GM18907 (cell line): ENCODE measurements at regions not wholly inside any gene's neighbourhood (a gene's known extent, or its start where the extent isn't known, plus 50 kb on each side); places are given as distances from the start of the nearest gene placed in this dataset.
"Not testable (repeated sequence)": the region's sequence is repeated elsewhere in the genome, so short reads cannot be mapped to it uniquely, and the experiment has no call there.

Experiments used
- ATAC-seq: cut with Tn5 transposase; IDR thresholded peaks from one replicate; pipeline ENCODE4 v1.9.1; 2021; ENCODE audit warnings: mild to moderate bottlenecking, moderate library complexity; ENCODE audit not compliant: unreplicated experiment

GRCh38 chr3:5035113-5035512 lies 55.9 kb downstream of the BHLHE40 start:
- no peak for ATAC-seq

GRCh38 chr3:5035692-5036391 lies 56.6 kb downstream of the BHLHE40 start:
- ATAC-seq, result peak; percentile 56

GRCh38 chr3:5036392-5036766 lies 57.1 kb downstream of the BHLHE40 start:
- no peak for ATAC-seq

GRCh38 chr3:5036858-5037257 lies 57.6 kb downstream of the BHLHE40 start:
- ATAC-seq, result no peak

GRCh38 chr3:5039585-5039984 lies 60.3 kb downstream of the BHLHE40 start:
- no peak for ATAC-seq

- ATAC-seq, result no peak
Observed at GRCh38 chr3:5041315-5041714, 62.1 kb downstream of the BHLHE40 start.

- no peak for ATAC-seq
Observed at GRCh38 chr3:5045961-5046360, 66.7 kb downstream of the BHLHE40 start.

GRCh38 chr3:5047764-5048419 lies 68.7 kb downstream of the BHLHE40 start:
- ATAC-seq, result no peak

GRCh38 chr3:5051772-5052171 lies 70.3 kb upstream of the ARL8B start:
- no peak for ATAC-seq

GRCh38 chr3:5052247-5052646 lies 69.8 kb upstream of the ARL8B start:
- ATAC-seq, result no peak

- no peak for ATAC-seq
Observed at GRCh38 chr3:5053021-5053831, 68.9 kb upstream of the ARL8B start.

- ATAC-seq, result no peak
Observed at GRCh38 chr3:5054098-5054497, 68.0 kb upstream of the ARL8B start.

GRCh38 chr3:5054579-5054978 lies 67.5 kb upstream of the ARL8B start:
- ATAC-seq, result not testable (repeated sequence)

GRCh38 chr3:5055357-5056110 lies 66.6 kb upstream of the ARL8B start:
- no peak for ATAC-seq

GRCh38 chr3:5056111-5056391 lies 66.0 kb upstream of the ARL8B start:
- no peak for ATAC-seq

- ATAC-seq, result no peak
Observed at GRCh38 chr3:5057272-5057671, 64.8 kb upstream of the ARL8B start.

GRCh38 chr3:5057857-5058324 lies 64.2 kb upstream of the ARL8B start:
- ATAC-seq, result peak; percentile 96

GRCh38 chr3:5058471-5058951 lies 63.6 kb upstream of the ARL8B start:
- no peak for ATAC-seq

- ATAC-seq, result no peak
Observed at GRCh38 chr3:5059782-5060181, 62.3 kb upstream of the ARL8B start.

- ATAC-seq, result no peak
Observed at GRCh38 chr3:5061218-5061569, 60.9 kb upstream of the ARL8B start.

- no peak for ATAC-seq
Observed at GRCh38 chr3:5063724-5064123, 58.4 kb upstream of the ARL8B start.
